Left renal pelvis (tissue), 4 donors: ENCODE measurements at regions not wholly inside any gene's neighbourhood (a gene's known extent, or its start where the extent isn't known, plus 50 kb on each side); places are given as distances from the start of the nearest gene placed in this dataset.

ENCODE experiments used
- DNase-seq, 4 donors: peaks; one replicate each; pipeline ENCODE4 v3.0.0-alpha.2; 2013; ENCODE audit warnings: low read depth in 4 of 4, low spot score in 3 of 4

- no peak for DNase-seq
Measured at GRCh38 chr7:156163747-156164146, 351.5 kb upstream of the SHH start.

- DNase-seq, result no peak
Measured at GRCh38 chr7:156162451-156162850, 350.2 kb upstream of the SHH start.

- DNase-seq, result peak in 1 of 4 donors; percentile 25
Measured at GRCh38 chr7:156160811-156161210, 348.5 kb upstream of the SHH start.

GRCh38 chr7:156158693-156159092, 346.4 kb upstream of the SHH start:
- no peak for DNase-seq

- DNase-seq, result no peak
Measured at GRCh38 chr7:156158213-156158612, 345.9 kb upstream of the SHH start.

- no peak for DNase-seq
Measured at GRCh38 chr7:156157409-156158012, 345.2 kb upstream of the SHH start.

GRCh38 chr7:156156734-156157408, 344.6 kb upstream of the SHH start:
- peak in 1 of 4 donors; percentile 14 for DNase-seq

- DNase-seq, result no peak
Measured at GRCh38 chr7:156155988-156156733, 343.9 kb upstream of the SHH start.

GRCh38 chr7:156153590-156153989, 341.3 kb upstream of the SHH start:
- no peak for DNase-seq

- DNase-seq, result no peak
Measured at GRCh38 chr7:156152390-156152789, 340.1 kb upstream of the SHH start.

GRCh38 chr7:156151658-156152057, 339.4 kb upstream of the SHH start:
- no peak for DNase-seq

GRCh38 chr7:156151078-156151477, 338.8 kb upstream of the SHH start:
- no peak for DNase-seq

GRCh38 chr7:156148995-156149394, 336.7 kb upstream of the SHH start:
- DNase-seq, result no peak

- DNase-seq, result no peak
Measured at GRCh38 chr7:156148547-156148946, 336.3 kb upstream of the SHH start.

GRCh38 chr7:156147756-156148504, 335.7 kb upstream of the SHH start:
- DNase-seq, result peak in 1 of 4 donors; percentile 9

- no peak for DNase-seq
Measured at GRCh38 chr7:156147104-156147503, 334.8 kb upstream of the SHH start.

- DNase-seq, result no peak
Measured at GRCh38 chr7:156145996-156146395, 333.7 kb upstream of the SHH start.

- no peak for DNase-seq
Measured at GRCh38 chr7:156145184-156145583, 332.9 kb upstream of the SHH start.

- no peak for DNase-seq
Measured at GRCh38 chr7:156143683-156144082, 331.4 kb upstream of the SHH start.

GRCh38 chr7:156143158-156143557, 330.9 kb upstream of the SHH start:
- no peak for DNase-seq

- no peak for DNase-seq
Measured at GRCh38 chr7:156141941-156142340, 329.7 kb upstream of the SHH start.
